HG02884 (cell line): ENCODE measurements at regions not wholly inside any gene's neighbourhood (a gene's known extent, or its start where the extent isn't known, plus 50 kb on each side); places are given as distances from the start of the nearest gene placed in this dataset.
"Not testable (repeated sequence)": the region's sequence is repeated elsewhere in the genome, so short reads cannot be mapped to it uniquely, and the experiment has no call there.

Experiments
- ATAC-seq: cut with Tn5 transposase; IDR thresholded peaks from one replicate; pipeline ENCODE4 v1.9.1; 2021; ENCODE audit warnings: mild to moderate bottlenecking, moderate library complexity; ENCODE audit not compliant: unreplicated experiment

DNA sequence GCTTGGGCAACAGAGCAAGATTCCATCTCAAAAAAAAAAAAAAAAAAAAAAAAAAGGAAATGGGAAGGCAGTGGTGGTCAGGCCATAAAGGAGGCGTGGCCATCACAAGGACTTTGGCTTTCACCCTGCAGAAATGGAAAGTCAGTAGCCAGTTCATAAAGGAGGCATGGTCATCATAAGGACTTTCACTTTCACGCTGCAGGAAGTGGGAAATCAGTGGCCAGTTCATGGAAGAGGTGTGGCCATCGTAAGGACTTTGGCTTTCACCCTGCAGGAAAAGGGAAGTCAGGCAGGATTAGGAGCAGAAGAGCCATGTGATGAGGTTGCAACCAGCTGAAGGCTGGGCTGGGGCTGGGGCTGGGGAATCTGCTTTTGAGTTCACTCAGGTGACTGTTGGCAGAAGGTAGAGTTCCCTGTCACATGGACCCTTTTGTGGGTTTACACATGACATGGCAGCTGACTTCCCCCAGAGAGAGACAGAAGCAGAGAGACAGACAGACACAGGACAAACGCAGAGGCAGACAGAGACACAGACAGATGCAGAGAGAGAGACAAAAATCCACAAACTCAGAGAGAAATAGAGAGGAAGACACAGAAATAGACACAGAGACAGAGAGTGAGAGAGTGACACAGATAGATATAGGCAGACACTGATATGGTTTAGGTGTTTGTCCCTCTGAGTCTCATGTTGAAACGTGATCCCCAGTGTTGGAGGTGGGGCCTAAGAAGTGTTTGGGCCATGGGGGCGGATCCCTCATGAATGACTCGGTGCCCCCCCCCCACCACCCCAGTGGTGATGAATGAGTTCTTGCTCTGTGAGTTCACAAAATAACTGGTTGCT is 263.9 kb upstream of the KAZN start:
- no peak for ATAC-seq

DNA sequence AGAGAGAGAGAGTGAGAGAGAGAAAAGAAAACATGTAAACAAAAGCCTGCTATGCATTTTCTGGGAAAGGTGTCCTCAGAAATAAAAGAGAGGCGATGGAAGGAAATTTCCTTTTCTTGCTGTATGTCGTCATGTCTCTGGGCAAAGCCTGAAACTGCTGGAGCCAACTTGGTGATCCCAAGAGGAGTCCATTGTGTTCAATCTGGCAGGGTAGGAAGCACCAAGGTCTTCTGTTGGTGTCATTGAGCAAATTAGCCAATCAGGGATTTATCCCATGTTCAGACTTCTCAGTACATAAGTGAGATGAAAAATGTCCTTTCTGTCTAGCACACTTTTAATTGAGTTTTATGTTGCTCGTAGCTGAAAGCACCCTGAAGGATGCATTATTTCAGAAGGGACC is 260.0 kb upstream of the KAZN start:
- no peak for ATAC-seq

DNA sequence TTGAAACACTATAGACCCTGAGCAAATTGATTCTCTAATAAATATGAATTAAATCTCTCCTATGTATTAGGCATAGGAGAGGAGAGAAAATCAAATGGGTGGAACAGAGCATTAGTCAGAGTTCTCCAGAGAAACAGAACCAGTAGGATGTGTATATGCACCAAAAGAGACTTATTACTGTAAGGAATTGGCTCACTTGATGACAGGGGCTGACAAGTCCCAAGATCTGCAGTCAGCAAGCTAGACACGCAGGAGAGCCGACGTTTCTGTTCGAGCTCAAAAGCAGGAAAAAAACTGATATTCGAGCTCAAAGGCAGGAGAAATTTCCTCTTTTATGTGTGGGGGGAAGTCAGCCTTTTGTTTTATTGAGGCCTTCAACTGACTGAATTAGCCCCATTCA is 259.2 kb upstream of the KAZN start:
- ATAC-seq = no peak

DNA sequence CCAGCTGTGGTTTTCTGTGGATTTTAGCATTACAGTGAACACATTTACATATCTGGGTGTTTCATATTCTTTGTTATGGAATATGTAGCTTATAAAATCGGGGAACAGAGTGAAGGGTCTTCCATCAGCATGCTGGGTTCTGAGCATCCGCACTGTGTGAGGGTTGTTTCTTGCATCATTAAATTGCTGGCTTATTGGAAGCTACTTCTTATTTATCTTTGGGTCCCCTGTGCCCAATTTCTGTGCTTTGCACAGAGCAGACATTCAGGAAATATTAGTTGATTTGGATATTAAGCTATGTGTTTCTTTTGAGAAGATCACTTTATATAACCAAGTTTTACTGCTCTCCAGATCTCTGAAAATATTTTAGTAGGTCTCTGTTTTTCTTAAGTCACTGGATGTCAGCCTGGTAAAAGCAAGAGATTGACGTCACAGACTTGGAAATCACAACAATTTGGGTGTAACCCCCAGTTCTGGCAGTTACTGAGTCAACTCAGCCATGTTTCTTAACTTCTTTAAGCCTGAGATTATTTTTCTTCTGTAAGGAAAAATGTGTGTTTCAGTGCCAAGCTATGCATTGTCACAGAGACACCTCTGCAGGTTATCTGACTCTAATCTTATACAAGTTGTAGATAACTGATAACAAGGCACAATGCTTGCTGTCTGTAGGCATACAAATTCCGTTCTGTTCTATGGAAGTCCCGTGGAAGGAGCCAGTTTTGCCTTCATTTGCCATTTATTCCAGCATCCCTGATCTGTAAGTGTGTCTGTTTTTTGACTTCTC is 258.3 kb upstream of the KAZN start:
- no peak for ATAC-seq

DNA sequence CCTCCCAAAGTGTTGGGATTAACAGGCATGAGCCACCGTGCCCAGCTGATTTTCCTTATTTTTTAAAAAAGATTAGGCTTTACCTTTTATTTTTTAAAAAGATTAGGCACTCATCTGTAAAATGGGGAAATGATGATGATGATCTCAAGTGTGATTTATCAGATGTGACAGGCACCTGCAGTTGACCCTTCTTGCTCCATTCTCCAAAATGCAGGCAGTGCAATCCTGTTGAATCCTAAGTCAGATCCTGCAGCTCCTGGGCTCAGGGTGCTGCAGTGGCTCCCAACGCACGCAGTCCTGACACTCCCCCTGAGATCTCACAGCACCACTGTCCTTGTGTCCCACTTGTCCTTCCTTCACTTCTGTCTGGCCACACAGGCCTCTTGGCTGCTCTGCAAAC is 257.3 kb upstream of the KAZN start:
- ATAC-seq = no peak

DNA sequence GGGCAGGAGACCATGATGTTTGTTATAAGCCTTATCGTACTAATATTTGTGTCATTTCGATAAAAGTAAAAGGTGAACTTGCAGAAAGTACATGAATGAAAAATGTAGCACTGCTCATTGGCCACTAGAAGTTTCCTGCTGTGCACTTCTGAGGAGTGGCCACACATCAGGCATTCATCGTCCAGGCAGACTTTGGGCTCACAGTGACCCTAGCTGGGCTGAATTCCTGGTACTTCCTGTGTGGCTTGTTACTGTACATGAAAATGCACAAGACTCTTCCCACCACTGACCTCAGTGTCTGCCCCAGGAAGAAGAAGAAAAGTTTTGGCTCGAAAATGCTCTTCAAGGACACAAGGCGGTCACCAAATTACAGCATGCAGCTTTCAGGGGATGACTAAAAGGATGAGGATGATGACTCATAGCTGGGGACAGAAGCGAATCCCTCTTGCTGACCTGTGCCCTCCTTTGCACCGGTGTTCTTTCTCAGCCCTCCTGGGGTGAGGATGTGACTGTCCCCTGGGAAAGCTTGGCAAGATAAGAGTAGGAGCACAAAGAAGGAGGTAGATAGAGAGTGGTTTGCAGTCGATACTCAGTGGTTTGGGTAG is 252.4 kb upstream of the KAZN start:
- no peak for ATAC-seq

DNA sequence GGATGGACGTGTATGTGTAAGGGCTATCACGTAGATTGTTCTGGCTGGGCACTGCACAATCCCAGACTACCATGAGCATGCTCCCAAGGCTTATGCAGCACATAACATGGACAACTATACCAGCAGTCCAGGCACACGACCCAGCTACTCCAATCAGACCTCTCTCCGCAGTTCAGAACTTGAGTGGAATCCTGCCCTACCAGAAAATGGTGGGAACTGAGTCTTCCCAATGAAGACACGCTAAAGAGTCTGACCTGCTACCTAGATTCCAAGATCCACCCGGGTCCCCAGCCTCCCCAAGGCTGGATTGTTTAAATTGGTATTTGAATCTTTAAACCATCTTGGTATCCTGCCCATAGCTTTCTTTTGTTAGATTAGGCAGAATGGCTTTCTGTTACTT is 251.3 kb upstream of the KAZN start:
- ATAC-seq = no peak

DNA sequence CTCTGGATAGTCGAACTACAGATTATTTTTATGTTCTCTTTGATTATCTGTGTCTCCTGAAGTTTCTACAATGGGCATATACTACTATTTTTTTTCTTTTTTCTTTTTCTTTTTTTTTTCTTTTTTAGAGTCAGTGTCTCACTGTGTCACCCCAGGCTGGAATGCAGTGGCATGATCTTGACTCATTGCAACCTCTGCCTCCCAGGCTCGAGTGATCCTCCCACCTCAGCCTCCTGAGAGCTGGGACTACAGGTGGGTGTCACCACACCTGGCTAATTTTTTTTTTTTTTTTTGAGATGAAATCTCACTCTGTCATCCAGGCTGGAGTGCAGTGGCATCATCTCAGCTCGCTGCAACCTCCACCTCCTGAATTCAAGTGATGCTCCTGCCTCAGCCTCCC is 250.7 kb upstream of the KAZN start:
- ATAC-seq = no peak

DNA sequence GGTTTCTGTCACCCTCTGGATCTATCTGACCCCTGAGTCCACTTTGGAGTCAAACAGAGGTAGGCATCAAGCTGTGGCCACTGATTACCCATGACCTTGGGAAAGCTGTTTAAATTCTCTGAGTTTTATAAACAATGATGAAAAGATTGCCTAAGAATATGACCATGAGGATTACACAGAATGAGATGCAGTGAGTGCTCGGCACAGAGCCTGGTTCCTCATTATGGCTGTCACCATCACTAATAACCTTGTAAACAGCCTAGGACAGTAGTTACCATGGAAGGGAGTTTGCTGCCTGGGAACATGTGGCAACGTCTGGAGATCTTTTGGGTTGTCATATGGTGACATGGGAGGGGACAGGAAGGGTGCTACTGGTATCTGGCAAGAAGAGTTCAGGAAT is 248.3 kb upstream of the KAZN start:
- ATAC-seq = no peak

DNA sequence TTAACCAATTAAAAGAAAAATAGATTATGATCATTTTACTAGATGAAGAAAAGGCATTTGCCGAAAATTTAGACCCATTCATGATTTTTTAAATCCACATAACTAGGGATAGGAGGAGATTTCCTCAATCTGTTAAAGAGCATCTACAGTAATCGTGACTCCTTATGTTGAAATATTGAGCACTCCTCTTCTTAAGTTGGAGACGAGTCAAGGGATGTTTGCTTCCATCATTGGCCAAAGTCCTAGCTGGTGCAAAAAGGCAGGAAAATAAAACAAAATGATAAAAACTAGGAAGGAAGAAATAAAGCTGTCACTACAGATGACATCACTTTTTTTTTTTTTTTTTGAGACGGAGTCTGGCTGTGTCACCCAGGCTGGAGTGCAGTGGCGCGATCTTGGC is 245.6 kb upstream of the KAZN start:
- no peak for ATAC-seq

DNA sequence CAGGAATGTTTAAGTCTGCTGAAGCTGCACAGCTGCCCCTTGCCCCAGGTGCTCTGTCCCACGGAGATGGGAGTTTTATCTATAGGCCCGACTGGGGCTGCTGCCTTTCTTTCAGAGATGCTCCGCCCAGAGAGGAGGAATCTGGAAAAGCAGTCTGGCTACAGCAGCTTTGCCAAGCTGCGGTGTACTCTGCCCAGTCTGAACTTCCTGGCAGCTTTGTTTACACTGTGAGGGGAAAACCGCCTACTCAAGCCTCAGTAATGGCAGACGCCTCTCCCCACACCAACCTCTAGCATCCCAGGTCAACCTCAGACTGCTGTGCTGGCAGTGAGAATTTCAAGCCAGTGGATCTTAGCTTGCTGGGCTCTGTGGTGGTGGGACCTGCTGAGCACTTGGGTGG is 237.5 kb upstream of the KAZN start:
- ATAC-seq = not testable (repeated sequence)

DNA sequence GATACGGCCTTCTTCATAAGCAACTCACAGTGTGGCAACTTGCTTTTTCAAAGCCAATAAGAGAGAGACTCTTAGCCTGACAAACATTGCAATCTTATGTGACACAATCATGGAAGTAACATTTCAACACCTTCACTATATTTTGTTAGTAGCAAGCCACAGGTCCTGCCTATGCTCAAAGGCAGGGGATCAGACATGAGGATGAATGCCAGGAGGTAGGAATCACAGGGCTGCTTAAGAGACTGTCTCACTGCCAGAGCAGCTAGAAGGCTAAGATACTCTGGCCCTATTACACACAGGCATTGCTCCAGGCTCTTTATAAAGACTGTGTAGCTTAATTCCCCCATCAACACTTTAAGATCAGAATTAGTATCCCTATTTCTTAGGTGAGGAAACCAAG is 236.2 kb upstream of the KAZN start:
- ATAC-seq = no peak

DNA sequence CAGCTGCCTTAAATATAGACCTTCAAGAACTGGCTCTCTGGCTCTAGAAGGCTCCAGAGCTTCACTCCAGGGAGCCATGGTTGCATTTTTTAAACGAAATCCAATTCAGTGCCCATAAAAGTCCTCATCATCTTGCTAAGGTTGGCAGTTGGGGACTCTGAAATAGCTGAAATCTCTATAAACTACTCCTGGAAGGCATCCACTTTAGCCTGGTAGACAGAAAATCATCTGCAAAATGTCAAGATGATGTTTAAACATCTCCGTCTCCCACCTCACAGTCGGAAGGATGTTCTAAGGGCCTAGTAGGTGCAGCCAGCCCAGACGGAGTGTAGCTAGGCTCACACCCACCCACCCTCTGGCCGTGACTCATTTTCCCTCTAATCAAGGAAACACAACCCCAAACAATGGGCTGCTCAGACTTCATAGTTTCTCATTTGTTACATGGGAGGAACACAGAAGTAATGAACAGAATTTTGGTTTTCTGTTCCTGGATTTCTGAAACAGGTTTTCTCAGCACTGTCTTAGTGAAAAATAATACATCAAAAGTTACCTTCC is 235.4 kb upstream of the KAZN start:
- ATAC-seq = no peak

DNA sequence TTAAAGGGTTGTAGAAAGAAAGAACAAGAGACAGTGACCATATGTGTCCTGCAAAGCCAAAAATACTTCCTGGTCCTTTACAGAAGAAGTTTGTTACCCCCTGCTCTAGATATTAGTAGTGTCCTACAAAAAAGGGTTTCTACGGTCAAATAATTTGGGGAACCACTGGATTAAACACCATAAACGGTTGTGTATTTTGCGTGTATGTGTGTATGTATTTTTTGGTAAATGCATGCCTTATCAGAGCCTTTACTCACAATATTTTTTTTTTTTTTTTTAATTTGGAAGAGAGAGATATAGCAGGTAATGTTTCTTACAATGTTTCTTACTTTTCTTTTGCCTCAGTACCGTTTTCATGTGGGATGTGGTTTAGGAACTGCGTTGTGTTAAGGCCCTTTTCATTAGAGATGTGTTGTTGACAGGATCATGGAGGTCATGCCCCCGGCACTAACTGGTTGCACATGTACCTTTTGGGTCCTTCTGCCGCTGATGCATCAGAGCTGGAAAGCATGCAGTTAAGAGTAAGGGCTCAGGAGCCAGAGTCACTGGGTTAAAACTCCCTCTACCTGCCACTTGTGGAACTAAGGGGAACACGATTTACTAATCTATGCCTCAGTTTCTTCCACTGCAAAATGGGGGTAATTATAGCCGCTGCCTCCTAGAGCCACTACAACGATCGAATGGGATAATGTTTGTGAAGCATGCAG is 234.6 kb upstream of the KAZN start:
- no peak for ATAC-seq

DNA sequence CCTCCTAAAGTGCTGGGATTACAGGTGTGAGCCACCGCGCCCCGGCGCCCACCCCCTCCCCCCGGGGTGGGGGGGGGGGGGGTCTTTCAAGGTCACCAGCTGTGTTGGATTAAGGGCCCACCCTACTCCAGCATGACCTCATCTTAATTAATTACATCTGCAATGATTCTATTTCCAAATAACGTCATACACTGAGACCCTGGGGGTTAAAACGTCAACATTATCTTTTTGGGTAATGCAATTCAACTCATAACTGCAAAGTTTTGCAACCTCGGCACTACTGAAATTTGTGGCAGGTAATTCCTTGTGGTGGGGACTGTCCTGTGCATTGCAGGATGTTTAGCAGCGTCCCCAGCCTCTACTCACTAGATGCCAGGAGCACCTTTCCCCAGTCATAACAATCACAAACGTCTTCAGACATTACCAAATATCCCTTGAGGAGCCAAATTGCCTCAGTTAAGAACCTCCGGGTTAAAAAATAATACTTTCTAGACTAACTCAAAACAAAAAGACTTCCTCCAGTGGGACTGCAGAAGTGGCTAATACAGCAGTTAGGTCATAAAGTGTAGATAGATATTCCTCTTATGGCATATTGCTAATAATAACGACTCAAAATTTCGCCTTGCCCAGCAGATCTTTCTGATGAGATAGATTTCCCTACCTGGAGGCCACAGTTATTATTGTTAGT is 233.0 kb upstream of the KAZN start:
- ATAC-seq = no peak

DNA sequence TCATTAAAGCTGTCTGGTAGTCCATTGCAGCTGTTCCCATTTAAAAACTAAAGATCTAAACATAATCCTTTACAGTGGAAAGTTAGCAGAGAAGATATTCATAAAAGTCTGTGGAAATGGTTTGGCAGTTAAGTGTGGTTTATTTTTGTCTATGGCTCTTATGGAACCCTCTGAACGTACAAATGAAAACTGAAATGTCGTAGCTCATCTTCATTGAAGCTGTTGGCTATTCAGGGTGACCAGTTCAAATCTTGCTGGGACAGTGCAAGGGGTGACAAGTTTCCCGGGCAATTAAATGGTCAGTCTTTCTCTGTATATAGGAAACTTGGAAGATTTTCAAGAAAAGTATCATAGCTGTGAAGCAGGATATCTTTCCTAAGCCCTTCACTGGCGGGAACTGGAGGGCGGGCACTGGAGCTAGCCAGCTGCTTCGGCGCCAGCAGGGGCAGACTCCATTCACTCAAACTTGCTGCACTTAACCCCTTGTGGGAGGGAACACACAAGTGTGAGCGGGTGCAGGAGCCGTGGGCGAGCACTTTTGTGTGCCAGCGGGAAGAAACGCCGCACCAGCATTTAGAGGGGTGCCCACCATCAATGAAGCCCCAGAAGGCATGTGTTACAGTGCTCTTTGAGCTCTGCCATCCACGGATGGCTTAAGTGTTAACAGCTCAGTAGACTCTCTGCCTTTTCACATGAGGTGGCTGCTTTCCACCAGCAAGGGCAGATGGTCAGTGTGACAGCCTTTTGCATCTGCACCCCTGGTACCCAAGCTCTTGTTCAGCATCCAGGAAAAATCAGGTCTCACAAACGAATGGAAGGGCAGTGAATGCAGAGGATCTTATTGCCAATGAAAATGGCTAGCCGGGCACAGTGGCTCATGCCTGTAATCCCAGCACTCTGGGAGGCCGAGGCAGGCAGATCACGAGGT is 232.1 kb upstream of the KAZN start:
- ATAC-seq = no peak

DNA sequence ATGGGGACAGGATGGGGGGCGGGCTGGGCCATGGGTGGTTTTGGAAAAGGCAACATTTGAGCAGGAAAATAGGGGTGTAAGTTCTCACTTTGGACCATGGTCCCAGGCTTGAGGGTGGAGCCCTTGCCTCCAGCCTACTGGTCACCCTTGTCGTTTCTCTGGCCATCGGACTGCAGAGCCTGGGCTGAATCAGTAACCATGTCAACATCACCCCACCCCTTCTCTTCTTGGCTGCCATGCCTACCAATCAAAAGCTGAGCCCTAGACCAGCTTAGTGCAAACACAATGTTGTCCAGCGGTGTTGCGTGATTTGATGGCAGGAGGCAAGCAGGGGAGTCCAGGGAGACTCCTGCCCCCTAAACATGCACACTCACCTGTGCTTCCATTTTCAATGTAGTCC is 231.0 kb upstream of the KAZN start:
- ATAC-seq = no peak

DNA sequence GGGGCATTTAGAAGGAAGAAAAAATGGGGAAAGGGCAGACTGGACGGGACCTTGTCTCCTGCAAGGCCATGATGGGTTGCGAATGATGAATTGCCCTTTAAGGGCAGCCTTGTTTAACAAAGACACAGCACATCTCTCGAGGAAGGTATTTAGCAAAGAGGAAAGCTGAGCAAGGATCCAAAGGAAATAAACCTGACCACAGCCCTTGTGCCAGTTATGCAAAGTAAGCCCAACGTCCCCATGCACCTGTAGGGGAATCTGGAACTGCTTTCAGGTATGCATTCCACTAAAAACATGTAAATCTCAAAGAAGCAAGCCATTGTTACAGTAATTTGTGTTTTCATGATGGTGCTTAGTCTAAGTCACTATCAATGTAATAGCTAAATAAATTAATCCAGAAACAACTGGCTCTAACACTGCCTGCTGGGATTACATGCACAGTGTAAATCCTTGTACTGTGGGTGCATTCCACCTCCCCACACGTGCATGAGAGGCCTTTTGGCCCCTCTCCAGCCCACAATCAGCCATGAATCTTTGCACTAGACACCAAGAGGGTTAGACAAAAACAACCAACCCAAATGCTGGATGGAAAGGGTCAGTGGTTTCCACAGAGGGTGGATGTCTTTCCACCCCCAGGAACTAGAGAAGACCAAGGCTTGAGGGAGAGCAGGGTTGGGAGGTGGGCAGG is 228.8 kb upstream of the KAZN start:
- no peak for ATAC-seq
